Vagina (tissue), 2 donors: ENCODE measurements at regions not wholly inside any gene's neighbourhood (a gene's known extent, or its start where the extent isn't known, plus 50 kb on each side); places are given as distances from the start of the nearest gene placed in this dataset.

Experiments used
- POLR2A ChIP-seq, 2 donors: fragments of 450-650 bp; IDR thresholded peaks; one replicate each; pipeline ENCODE4 v1.6.1; 2017; ENCODE audit warnings: antibody characterized with exemption in 2 of 2, mild to moderate bottlenecking in 2 of 2, moderate library complexity in 2 of 2
- POLR2AphosphoS5 ChIP-seq, 2 donors: sonication (generic); formaldehyde crosslinking; IDR thresholded peaks; one replicate each; pipeline ENCODE4 v1.9.0; 2017; ENCODE audit warnings: antibody characterized with exemption in 2 of 2, mild to moderate bottlenecking in 2 of 2, low read depth in 1 of 2; ENCODE audit not compliant: insufficient read depth in 1 of 2
- TF ChIP-seq, protein P1 (sequence below), 3 experiments: fragments of 450-650 bp in 2 of 3; fragments of 200-600 bp in 1 of 3; sonication (generic) in 1 of 3; IDR thresholded peaks; one replicate each; pipeline ENCODE4 v1.5.1; 2017 to 2019; ENCODE audit warnings: antibody characterized with exemption in 3 of 3, mild to moderate bottlenecking in 2 of 3, moderate library complexity in 2 of 3

DNA sequence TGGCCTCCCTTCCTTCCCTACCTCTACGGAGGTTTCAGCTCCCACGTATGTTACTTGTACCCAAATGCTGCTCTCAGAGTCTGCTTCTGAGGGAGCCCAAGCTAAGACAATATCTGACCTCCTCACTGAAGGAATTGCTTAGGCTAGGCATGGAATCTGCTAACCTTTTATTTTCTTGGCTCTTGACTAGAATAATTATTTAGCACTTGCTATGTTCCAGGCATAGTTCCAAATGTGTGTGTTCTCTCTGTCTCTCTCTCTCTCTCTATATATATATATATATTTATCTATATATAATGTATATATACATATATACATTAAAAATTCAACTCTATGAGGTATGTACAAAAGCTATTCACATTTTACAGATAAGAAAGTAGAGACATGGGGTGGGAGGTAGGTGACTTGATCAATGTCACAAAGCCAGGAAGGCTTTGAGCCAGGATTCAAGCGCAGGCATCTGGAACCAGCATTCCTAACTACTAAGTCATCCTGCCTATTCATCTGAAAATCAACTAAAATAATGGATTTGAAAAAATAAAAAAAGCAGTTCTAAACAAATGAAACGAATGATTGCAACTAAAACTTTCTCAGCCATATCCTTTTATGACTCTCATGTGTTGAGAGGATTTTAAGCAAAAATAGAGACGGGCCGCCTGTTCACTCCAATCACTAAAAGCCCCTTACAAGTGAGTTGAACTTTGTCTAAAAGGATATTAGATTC, 189.7 kb upstream of the JAG1 start:
- TF ChIP-seq, protein P1, sequence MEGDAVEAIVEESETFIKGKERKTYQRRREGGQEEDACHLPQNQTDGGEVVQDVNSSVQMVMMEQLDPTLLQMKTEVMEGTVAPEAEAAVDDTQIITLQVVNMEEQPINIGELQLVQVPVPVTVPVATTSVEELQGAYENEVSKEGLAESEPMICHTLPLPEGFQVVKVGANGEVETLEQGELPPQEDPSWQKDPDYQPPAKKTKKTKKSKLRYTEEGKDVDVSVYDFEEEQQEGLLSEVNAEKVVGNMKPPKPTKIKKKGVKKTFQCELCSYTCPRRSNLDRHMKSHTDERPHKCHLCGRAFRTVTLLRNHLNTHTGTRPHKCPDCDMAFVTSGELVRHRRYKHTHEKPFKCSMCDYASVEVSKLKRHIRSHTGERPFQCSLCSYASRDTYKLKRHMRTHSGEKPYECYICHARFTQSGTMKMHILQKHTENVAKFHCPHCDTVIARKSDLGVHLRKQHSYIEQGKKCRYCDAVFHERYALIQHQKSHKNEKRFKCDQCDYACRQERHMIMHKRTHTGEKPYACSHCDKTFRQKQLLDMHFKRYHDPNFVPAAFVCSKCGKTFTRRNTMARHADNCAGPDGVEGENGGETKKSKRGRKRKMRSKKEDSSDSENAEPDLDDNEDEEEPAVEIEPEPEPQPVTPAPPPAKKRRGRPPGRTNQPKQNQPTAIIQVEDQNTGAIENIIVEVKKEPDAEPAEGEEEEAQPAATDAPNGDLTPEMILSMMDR (IDR thresholded peaks at IDR 0.05), result no peak
- TF ChIP-seq POLR2A (IDR thresholded peaks at IDR 0.05) (no peak), POLR2AphosphoS5 (IDR thresholded peaks at IDR 0.05; ENCODE audit: insufficient read depth in 1 of 2, low read depth in 1 of 2) (no peak)
